AG10803 (cell line): ENCODE measurements at regions not wholly inside any gene's neighbourhood (a gene's known extent, or its start where the extent isn't known, plus 50 kb on each side); places are given as distances from the start of the nearest gene placed in this dataset.
A peak's percentile ranks its signal among the peaks of the same experiment; 100 is the strongest.
"Not testable (repeated sequence)": the region's sequence is repeated elsewhere in the genome, so short reads cannot be mapped to it uniquely, and the experiment has no call there.

Source experiments
- DNase-seq: peaks from one replicate; pipeline ENCODE4 v3.0.0; 2010; ENCODE audit warnings: low read depth
- H3K4me3 ChIP-seq: 2 replicates; pipeline ENCODE4 v1.5.1; 2011; ENCODE audit warnings: mild to moderate bottlenecking, low read length, control low read depth
- TF ChIP-seq, protein P1 (sequence below): conservative IDR thresholded peaks from 2 replicates; pipeline ENCODE4 v1.5.1; 2011; ENCODE audit warnings: mild to moderate bottlenecking, low read length, control low read depth, inconsistent platforms

- TF ChIP-seq, protein P1, sequence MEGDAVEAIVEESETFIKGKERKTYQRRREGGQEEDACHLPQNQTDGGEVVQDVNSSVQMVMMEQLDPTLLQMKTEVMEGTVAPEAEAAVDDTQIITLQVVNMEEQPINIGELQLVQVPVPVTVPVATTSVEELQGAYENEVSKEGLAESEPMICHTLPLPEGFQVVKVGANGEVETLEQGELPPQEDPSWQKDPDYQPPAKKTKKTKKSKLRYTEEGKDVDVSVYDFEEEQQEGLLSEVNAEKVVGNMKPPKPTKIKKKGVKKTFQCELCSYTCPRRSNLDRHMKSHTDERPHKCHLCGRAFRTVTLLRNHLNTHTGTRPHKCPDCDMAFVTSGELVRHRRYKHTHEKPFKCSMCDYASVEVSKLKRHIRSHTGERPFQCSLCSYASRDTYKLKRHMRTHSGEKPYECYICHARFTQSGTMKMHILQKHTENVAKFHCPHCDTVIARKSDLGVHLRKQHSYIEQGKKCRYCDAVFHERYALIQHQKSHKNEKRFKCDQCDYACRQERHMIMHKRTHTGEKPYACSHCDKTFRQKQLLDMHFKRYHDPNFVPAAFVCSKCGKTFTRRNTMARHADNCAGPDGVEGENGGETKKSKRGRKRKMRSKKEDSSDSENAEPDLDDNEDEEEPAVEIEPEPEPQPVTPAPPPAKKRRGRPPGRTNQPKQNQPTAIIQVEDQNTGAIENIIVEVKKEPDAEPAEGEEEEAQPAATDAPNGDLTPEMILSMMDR, result no peak
- no peak overlapping the region for H3K4me3 ChIP-seq
- no peak for DNase-seq
Measured at GRCh38 chr7:148492157-148492860, 98.3 kb upstream of the C7orf33 start.

GRCh38 chr7:148495605-148496004, 95.0 kb upstream of the C7orf33 start:
- DNase-seq, result no peak
- H3K4me3 ChIP-seq, result no peak overlapping the region
- TF ChIP-seq, protein P1, result no peak

GRCh38 chr7:148500978-148501377, 89.6 kb upstream of the C7orf33 start:
- TF ChIP-seq, protein P1, result no peak
- H3K4me3 ChIP-seq, result no peak overlapping the region
- no peak for DNase-seq

- DNase-seq, result peak; percentile 36
- TF ChIP-seq, protein P1, result peak; percentile 81
- H3K4me3 ChIP-seq, result no peak overlapping the region
Measured at GRCh38 chr7:148503900-148504487, 86.6 kb upstream of the C7orf33 start.

DNA sequence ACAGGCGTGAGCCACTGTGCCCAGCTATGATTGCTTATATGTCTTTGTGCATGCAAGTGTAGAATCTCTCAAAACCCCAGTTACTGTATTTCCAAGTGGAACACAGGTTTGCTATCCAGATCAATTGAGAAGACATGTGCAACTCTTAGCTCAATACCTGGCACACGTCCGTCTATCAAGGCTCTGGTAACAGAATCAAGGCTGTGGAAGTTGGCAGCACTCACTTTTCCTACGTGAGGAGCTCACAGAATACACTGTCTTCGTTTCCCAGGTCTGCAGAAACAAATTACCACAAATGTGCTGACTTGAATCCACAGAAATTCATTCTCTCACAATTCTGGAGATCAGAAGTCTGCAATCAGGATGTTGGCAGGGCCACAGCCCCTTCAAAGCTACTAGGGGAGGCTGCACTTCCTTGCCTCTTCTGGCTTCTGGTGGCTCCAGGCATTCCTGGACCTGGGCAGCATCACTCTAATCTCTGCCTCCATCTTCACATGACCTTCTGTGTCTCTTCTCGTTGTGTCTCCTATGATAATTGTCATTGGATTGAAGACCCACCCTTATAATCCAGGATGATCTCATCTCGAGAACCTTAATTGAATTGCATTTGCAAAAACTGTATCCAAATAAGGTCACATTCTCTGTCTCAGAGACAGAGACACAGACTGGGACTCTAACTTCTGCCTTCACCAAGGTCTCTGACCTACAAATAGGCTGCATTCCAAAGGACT, 84.8 kb upstream of the C7orf33 start:
- H3K4me3 ChIP-seq, result no peak overlapping the region
- TF ChIP-seq, protein P1, result no peak

GRCh38 chr7:148507064-148507573, 83.4 kb upstream of the C7orf33 start:
- not testable (repeated sequence) for DNase-seq, H3K4me3 ChIP-seq

More for the DNA sequence above, 84.8 kb upstream of the C7orf33 start:
- DNase-seq, result no peak

DNA sequence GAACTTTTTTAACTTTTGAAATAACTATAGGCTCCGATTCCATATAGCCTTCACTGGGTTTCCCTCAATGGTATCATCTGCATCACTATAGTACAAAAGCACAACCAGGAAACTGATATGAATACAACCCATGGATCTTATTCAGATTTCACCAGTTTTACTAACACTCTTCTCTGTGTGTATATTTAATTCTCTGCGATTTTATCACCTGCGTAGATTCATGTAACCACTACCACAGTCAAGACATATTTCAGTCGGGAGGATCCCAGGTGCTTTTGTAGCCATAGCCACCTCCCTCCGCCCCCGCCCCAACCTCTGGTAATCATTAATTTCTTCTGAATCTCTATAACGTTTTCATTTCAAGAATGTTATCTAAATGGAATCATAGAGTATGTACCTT, 82.8 kb upstream of the C7orf33 start:
- DNase-seq, result no peak
- H3K4me3 ChIP-seq, result no peak overlapping the region
- TF ChIP-seq, protein P1, result no peak
